ENCODE measurements at regions not wholly inside any gene's neighbourhood (a gene's known extent, or its start where the extent isn't known, plus 50 kb on each side); places are given as distances from the start of the nearest gene placed in this dataset.

DNA sequence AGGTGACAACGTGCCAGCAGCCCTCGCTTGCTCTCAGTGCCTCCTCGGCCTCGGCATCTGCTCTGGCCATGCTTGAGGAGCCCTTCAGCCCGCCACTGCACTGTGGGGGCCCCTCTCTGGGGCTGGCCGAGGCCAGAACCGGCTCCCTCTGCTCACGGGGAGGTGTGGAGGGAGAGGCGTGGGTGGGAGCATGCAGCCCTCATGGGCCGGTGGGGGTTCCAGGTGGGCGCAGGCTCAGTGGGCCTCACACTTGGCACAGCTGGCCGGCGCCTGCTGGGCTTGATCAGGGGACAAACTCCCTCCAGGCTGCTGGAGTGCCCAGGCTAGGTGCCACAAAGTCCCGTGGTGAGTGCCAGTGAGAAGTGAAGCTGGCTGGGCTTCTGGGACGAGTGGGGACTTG is 566.6 kb upstream of the ID4 start:
- CTCF ChIA-PET: no interaction called here
- intact Hi-C loops (cut with micrococcal nuclease): no loop called here
- POLR2A ChIA-PET: no interaction called here
- no TSS peak for BruUV-seq (replicated peaks)
- H3K27ac Mint-ChIP-seq (ENCODE audit: low read depth, unreplicated experiment): no peak overlapping the region
- peaks cover 7% of the 10 kb centered on the region for H3K9me3 Mint-ChIP-seq (ENCODE audit: unreplicated experiment)
- no peak for DNase-seq (ENCODE audit: unreplicated experiment)
- no peaks in the 10 kb centered on the region for H3K27me3 Mint-ChIP-seq (ENCODE audit: insufficient read depth, unreplicated experiment)
- TF ChIP-seq, protein P1, sequence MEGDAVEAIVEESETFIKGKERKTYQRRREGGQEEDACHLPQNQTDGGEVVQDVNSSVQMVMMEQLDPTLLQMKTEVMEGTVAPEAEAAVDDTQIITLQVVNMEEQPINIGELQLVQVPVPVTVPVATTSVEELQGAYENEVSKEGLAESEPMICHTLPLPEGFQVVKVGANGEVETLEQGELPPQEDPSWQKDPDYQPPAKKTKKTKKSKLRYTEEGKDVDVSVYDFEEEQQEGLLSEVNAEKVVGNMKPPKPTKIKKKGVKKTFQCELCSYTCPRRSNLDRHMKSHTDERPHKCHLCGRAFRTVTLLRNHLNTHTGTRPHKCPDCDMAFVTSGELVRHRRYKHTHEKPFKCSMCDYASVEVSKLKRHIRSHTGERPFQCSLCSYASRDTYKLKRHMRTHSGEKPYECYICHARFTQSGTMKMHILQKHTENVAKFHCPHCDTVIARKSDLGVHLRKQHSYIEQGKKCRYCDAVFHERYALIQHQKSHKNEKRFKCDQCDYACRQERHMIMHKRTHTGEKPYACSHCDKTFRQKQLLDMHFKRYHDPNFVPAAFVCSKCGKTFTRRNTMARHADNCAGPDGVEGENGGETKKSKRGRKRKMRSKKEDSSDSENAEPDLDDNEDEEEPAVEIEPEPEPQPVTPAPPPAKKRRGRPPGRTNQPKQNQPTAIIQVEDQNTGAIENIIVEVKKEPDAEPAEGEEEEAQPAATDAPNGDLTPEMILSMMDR (IDR thresholded peaks at IDR 0.05; ENCODE audit: unreplicated experiment): no peak
- H3K4me1 Mint-ChIP-seq (ENCODE audit: insufficient read depth, unreplicated experiment): no peaks in the 10 kb centered on the region
- H3K4me3 Mint-ChIP-seq (ENCODE audit: unreplicated experiment): no peak overlapping the region
- H3K36me3 Mint-ChIP-seq (ENCODE audit: insufficient read depth, unreplicated experiment): no peaks in the 10 kb centered on the region

DNA sequence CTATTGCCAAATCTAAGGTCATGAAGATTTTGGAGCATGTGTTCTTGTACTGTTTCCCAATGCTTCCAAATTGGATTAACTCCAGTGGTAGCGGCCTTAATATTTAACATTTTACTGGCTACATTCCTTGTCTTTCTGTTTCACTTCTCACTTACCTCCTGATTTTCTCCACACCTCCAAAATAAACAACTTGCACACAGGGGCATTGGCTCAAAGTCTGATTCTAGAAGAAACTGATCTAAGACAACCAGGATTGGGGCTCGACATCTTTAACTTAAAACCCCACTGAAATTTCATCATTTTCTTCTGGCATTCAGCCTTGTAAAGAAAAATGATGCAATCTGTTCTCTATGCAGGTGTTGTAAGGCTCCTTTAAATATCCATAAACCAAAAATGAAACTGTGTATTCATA is 557.9 kb upstream of the ID4 start:
- CTCF ChIA-PET: no interaction called here
- intact Hi-C loops (cut with micrococcal nuclease): no loop called here
- no peaks in the 10 kb centered on the region for H3K36me3 Mint-ChIP-seq (ENCODE audit: insufficient read depth, unreplicated experiment)
- peak overlapping the region; percentile 56 for H3K4me3 Mint-ChIP-seq (ENCODE audit: unreplicated experiment)
- DNase-seq (ENCODE audit: unreplicated experiment): peak; percentile 75
- BruUV-seq (replicated peaks): no TSS peak
- peaks cover 6% of the 10 kb centered on the region for H3K4me1 Mint-ChIP-seq (ENCODE audit: insufficient read depth, unreplicated experiment)
- no peaks in the 10 kb centered on the region for H3K27me3 Mint-ChIP-seq (ENCODE audit: insufficient read depth, unreplicated experiment)
- TF ChIP-seq, protein P1 (IDR thresholded peaks at IDR 0.05; ENCODE audit: unreplicated experiment): no peak
- POLR2A ChIA-PET: no interaction called here
- H3K9me3 Mint-ChIP-seq (ENCODE audit: unreplicated experiment): no peaks in the 10 kb centered on the region
- peak overlapping the region; percentile 16 for H3K27ac Mint-ChIP-seq (ENCODE audit: low read depth, unreplicated experiment)

DNA sequence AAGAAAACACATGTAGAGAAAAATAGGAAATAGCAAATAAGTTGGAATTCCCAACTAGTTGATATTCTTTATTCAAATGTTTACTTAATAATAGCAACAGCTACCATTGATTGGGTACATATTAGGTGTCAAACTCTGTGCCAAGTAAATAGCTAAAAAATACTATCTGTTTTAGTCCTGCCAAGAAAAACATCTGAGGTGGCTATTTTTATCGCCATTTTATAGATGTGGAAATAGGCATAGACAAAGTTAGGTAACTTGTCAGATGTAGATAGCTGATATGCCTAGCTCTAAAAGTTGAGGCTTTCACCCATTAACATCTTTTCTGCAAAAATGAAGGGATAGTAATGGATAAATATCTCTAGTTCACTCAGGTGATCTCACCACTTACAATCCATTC is 549.2 kb upstream of the ID4 start:
- no peaks in the 10 kb centered on the region for H3K9me3 Mint-ChIP-seq (ENCODE audit: unreplicated experiment)
- peaks cover 5% of the 10 kb centered on the region for H3K4me1 Mint-ChIP-seq (ENCODE audit: insufficient read depth, unreplicated experiment)
- no peak for DNase-seq (ENCODE audit: unreplicated experiment)
- ChIA-PET CTCF (no interaction called here), POLR2A (no interaction called here)
- no peaks in the 10 kb centered on the region for H3K27me3 Mint-ChIP-seq (ENCODE audit: insufficient read depth, unreplicated experiment)
- intact Hi-C loops (cut with micrococcal nuclease): no loop called here
- BruUV-seq (replicated peaks): no TSS peak
- no peaks in the 10 kb centered on the region for H3K36me3 Mint-ChIP-seq (ENCODE audit: insufficient read depth, unreplicated experiment)
- H3K27ac Mint-ChIP-seq (ENCODE audit: low read depth, unreplicated experiment): no peak overlapping the region
- no peak overlapping the region for H3K4me3 Mint-ChIP-seq (ENCODE audit: unreplicated experiment)
- TF ChIP-seq, protein P1 (IDR thresholded peaks at IDR 0.05; ENCODE audit: unreplicated experiment): no peak

- Mint-ChIP-seq H3K4me1 (ENCODE audit: insufficient read depth, unreplicated experiment) (peaks cover 5% of the 10 kb centered on the region), H3K27ac (ENCODE audit: low read depth, unreplicated experiment) (no peak overlapping the region), H3K36me3 (ENCODE audit: insufficient read depth, unreplicated experiment) (no peaks in the 10 kb centered on the region), H3K9me3 (ENCODE audit: unreplicated experiment) (no peaks in the 10 kb centered on the region), H3K4me3 (ENCODE audit: unreplicated experiment) (no peak overlapping the region), H3K27me3 (ENCODE audit: insufficient read depth, unreplicated experiment) (no peaks in the 10 kb centered on the region)
- no TSS peak for BruUV-seq (replicated peaks)
- TF ChIP-seq, protein P1 (IDR thresholded peaks at IDR 0.05; ENCODE audit: unreplicated experiment): no peak
- CTCF ChIA-PET: interaction anchor here (0.6 to 0.7 kb wide), 3 partner anchors 9 to 615 kb away, joined by 3 read pairs; no protein-coding TSS in a partner anchor
- intact Hi-C loops (cut with micrococcal nuclease): no loop called here
- POLR2A ChIA-PET: no interaction called here
- DNase-seq (ENCODE audit: unreplicated experiment): no peak
These were observed 547.7 kb upstream of the ID4 start for GRCh38 chr6:19289457-19289856.

Measured in MCF 10A (cell line).